ENCODE measurements at regions not wholly inside any gene's neighbourhood (a gene's known extent, or its start where the extent isn't known, plus 50 kb on each side); places are given as distances from the start of the nearest gene placed in this dataset.

GRCh38 chr2:146324951-146325350, 1519.9 kb upstream of the ACVR2A start:
- TF ChIP-seq EZH2 (IDR thresholded peaks at IDR 0.05; ENCODE audit: low read length, unreplicated experiment) (no peak), CTCF (conservative IDR thresholded peaks at IDR 0.05; ENCODE audit: low read depth, low read length) (no peak), EZH2phosphoT487 (IDR thresholded peaks at IDR 0.05; ENCODE audit: borderline replicate concordance, low read length) (no peak)

Data from PC-3 (cell line).